ENCODE measurements at regions not wholly inside any gene's neighbourhood (a gene's known extent, or its start where the extent isn't known, plus 50 kb on each side); places are given as distances from the start of the nearest gene placed in this dataset.

- no peak for TF ChIP-seq USF2 (IDR thresholded peaks at IDR 0.05; ENCODE audit: low read length)
- no peak for TF ChIP-seq SAP30 (IDR thresholded peaks at IDR 0.05; ENCODE audit: insufficient read depth, insufficient replicate concordance, low read length)
- no peak for TF ChIP-seq EP300 (IDR thresholded peaks at IDR 0.05; ENCODE audit: borderline replicate concordance in 1 of 2, low read depth in 2 of 2, low read length in 2 of 2)
- no peak for TF ChIP-seq FOSL1 (IDR thresholded peaks at IDR 0.05; ENCODE audit: insufficient read depth, low read depth, low read length)
These were observed 329.6 kb downstream of the XPNPEP1 start (continued) for GRCh38 chr10:109593682-109594081.
